BJ (cell line): ENCODE measurements at regions not wholly inside any gene's neighbourhood (a gene's known extent, or its start where the extent isn't known, plus 50 kb on each side); places are given as distances from the start of the nearest gene placed in this dataset.

Source experiments
- CTCF ChIA-PET: fragments of 350-600 bp; formaldehyde crosslinking; extraction: SDS; loops from one replicate; lab custom pipeline; 2021; ENCODE audit warnings: antibody characterized with exemption, inconsistent platforms; lab: Yijun Ruan, JAX
- POLR2A ChIA-PET: fragments of 300-600 bp; sonication (Branson Sonifier 250); formaldehyde crosslinking; extraction: SDS; loops from one replicate; lab custom pipeline; 2021; ENCODE audit warnings: antibody characterized with exemption; lab: Charles Lee
- DNase-seq: peaks from one replicate; pipeline ENCODE4 v3.0.0-alpha.2; 2011; ENCODE audit warnings: low read depth
- H3K27me3 ChIP-seq: 2 replicates; pipeline ENCODE4 v1.6.0; 2011; ENCODE audit warnings: low read length; ENCODE audit not compliant: control insufficient read depth, insufficient read depth
- H3K36me3 ChIP-seq: 2 replicates; pipeline ENCODE4 v1.5.1; 2011; ENCODE audit warnings: low read length; ENCODE audit not compliant: control insufficient read depth, insufficient read depth
- H3K4me3 ChIP-seq: 2 replicates; pipeline ENCODE4 v1.5.1; 2011; ENCODE audit warnings: low read depth, mild to moderate bottlenecking, control low read depth, low read length
- TF ChIP-seq, protein P1 (sequence below): IDR thresholded peaks from 2 replicates; pipeline ENCODE4 v1.5.1; 2011; ENCODE audit warnings: low read depth, mild to moderate bottlenecking, control low read depth, inconsistent platforms, low read length, moderate library complexity; ENCODE audit not compliant: insufficient read depth

GRCh38 chr18:46250084-46250811 is 146.1 kb downstream of the HAUS1 start:
- 0 out of 2 replicates have a peak, but pooled peaks cover 1% of the 10 kb centered on the region for H3K36me3 ChIP-seq
- TF ChIP-seq, protein P1, sequence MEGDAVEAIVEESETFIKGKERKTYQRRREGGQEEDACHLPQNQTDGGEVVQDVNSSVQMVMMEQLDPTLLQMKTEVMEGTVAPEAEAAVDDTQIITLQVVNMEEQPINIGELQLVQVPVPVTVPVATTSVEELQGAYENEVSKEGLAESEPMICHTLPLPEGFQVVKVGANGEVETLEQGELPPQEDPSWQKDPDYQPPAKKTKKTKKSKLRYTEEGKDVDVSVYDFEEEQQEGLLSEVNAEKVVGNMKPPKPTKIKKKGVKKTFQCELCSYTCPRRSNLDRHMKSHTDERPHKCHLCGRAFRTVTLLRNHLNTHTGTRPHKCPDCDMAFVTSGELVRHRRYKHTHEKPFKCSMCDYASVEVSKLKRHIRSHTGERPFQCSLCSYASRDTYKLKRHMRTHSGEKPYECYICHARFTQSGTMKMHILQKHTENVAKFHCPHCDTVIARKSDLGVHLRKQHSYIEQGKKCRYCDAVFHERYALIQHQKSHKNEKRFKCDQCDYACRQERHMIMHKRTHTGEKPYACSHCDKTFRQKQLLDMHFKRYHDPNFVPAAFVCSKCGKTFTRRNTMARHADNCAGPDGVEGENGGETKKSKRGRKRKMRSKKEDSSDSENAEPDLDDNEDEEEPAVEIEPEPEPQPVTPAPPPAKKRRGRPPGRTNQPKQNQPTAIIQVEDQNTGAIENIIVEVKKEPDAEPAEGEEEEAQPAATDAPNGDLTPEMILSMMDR, result no peak
- ChIA-PET POLR2A (no interaction called here), CTCF (interaction anchor here (1.1 kb wide), 1 partner anchor 77 kb away, joined by 4 read pairs; a partner anchor contains a TSS)
- no peak overlapping the region for H3K4me3 ChIP-seq
- DNase-seq, result no peak
- H3K27me3 ChIP-seq, result no peaks in the 10 kb centered on the region

GRCh38 chr18:46250812-46251173 is 146.6 kb downstream of the HAUS1 start:
- H3K27me3 ChIP-seq, result no peaks in the 10 kb centered on the region
- ChIA-PET CTCF (interaction anchor here (1.1 kb wide), 1 partner anchor 78 kb away, joined by 4 read pairs; a partner anchor contains a TSS), POLR2A (no interaction called here)
- TF ChIP-seq, protein P1, result no peak
- 0 out of 2 replicates have a peak, but pooled peaks cover 1% of the 10 kb centered on the region for H3K36me3 ChIP-seq
- H3K4me3 ChIP-seq, result no peak overlapping the region
- DNase-seq, result no peak

GRCh38 chr18:46252759-46253158 is 148.6 kb downstream of the HAUS1 start:
- Histone ChIP-seq H3K27me3 (no peaks in the 10 kb centered on the region), H3K36me3 (no peaks in the 10 kb centered on the region), H3K4me3 (no peak overlapping the region)
- TF ChIP-seq, protein P1, result no peak
- DNase-seq, result no peak
- ChIA-PET CTCF (no interaction called here), POLR2A (no interaction called here)

GRCh38 chr18:46253498-46253897 is 149.3 kb downstream of the HAUS1 start:
- Histone ChIP-seq H3K36me3 (no peaks in the 10 kb centered on the region), H3K4me3 (no peak overlapping the region), H3K27me3 (no peaks in the 10 kb centered on the region)
- DNase-seq, result no peak
- POLR2A ChIA-PET, result no interaction called here
- TF ChIP-seq, protein P1, result no peak
- CTCF ChIA-PET, result interaction anchor here (0.6 to 0.9 kb wide), 2 partner anchors 17 to 28 kb away, joined by 3 read pairs; no protein-coding TSS in a partner anchor

DNA sequence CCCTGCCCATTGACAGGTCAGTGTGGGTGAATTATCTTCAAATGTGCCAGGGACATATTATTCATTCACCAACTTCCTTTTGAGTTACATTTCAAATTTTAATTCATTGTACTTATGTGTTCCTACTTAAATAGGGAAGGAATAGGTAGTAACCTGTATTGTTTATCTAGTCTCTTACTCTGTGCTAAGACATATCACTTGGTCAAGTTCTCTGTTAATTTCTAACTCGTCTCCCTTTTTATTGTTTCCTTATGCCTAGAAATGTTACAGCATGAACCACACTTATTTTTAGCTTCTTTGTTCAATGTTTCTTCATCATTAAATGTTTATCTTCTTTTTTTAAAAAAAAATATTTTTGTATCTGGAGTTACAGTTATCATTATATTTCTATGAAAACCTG is 151.9 kb downstream of the HAUS1 start:
- ChIA-PET POLR2A (no interaction called here), CTCF (interaction anchor here (1.5 kb wide), 1 partner anchor 83 kb away, joined by 3 read pairs; a partner anchor contains a TSS)
- no peak for DNase-seq
- Histone ChIP-seq H3K36me3 (no peaks in the 10 kb centered on the region), H3K27me3 (no peaks in the 10 kb centered on the region), H3K4me3 (no peak overlapping the region)
- TF ChIP-seq, protein P1, result no peak
